Nucleus accumbens (tissue), 56 donors: ENCODE measurements at regions not wholly inside any gene's neighbourhood (a gene's known extent, or its start where the extent isn't known, plus 50 kb on each side); places are given as distances from the start of the nearest gene placed in this dataset.

Experiments
- DNase-seq, 56 donors: peaks; one replicate each; lab custom pipeline; 2025; lab: John Stamatoyannopoulos, UW

DNA sequence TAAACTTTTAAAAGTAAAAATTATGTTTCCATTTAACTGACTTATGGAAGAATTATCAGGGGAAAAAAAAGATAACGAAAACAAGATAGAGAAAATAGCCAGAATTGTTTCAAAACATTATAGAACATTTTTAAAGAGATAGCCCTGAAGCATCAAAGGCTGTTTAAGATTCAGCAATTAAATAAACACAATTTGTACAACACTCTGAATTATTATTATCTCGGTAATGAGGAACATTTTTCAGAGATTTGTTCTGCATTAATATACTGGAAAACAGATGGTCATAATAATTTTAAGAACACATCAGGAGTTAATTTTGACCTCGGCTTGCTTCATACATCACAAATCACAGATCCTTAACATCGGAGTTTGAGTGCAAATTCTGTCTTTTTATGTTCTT is 643.8 kb downstream of the SORCS1 start:
- DNase-seq = no peak

DNA sequence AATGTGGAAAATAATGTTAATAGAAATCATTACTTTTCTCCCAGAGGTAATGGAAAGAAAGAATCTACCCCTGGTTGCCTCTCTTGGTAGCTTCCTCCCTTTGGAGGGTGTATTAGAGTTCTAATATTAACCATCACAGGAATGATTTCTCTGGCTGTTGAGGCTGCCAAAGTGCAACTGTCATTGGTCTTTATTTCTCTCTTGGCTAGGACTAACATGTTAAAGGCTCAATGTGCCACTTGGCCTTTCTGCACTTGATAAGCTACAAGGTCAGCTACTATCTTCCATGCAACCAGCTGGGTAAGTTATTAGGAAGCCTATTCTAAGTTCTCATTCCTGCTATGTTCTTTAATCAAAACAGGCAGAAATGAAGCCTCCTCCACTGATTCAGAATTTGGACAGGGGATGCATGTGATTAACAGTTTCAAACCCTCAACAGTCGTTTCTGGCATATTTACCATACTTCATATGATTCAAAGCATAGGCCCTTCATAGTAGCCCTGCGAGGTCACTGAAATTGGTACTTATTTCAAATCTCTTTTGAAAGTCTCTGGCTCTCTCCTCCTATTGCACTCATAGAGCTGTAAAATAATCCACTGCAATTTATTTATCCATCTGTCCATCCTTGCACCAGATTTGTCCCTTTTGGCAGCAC is 645.0 kb downstream of the SORCS1 start:
- DNase-seq = no peak

DNA sequence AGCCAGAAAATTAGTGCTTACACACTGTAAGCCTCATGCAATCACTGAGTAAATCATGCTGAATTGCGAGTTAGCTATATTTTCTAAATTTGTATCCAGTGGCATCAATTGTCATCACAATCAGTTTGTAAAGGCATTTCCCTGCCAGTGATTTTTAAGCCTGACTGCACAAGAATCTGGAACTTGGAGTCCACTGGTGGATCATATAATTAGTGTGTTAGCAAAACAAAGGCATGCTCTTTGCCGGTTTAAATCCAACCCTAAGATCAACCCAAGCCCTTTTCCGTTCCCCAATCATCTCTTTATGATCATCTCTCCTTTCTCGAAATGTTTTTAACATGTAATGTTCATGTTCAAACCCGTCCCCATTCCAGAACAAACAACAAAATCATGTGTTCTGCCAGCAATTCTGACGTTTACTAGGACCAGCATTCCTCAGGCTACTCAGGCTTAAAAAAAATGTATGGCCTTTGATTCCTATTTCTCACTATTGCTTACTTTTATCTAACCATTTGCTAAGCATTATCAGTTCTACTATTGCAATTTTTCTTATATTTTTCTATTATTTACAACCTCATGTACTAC is 649.2 kb downstream of the SORCS1 start:
- no peak for DNase-seq

DNA sequence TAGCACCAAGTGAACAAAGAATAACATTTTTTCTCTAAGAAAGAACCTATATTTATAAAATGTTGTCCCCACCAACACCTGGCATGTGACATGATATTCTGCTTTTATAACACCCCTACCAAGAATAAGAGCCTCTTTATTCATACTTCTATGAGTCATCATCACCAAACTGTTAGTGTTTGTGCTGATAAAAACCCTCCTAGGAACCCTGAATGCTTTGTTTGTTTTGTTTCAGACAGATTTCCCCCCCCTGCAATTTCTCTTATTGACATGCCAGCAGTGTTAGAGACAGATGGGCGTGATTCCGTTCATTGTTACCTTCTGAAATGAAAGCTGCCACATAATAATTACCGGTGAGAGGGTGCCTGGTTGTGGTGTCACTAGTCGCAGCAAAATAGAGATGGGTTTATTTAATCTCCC is 651.1 kb downstream of the SORCS1 start:
- DNase-seq = peak in 17 of 56 donors; percentile 2 to 57 (median 26)

DNA sequence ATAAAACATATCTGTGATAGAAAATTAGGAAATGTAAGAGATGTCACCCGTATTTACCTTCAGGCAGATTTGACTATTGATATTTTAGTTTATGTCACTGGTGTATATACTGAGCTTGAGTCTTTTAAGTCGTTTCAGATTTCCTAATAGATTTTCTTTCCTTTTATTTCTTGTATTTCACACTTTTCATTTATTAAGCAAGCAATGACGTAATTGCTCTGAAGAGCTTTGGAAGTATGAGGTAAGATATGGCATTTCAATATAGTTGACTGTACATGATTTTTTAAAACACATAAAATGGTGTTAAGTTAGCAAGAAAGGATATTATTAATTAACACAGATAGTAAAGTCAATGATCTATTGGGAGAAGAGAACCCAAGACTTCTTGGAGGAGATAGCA is 652.6 kb downstream of the SORCS1 start:
- DNase-seq = no peak

DNA sequence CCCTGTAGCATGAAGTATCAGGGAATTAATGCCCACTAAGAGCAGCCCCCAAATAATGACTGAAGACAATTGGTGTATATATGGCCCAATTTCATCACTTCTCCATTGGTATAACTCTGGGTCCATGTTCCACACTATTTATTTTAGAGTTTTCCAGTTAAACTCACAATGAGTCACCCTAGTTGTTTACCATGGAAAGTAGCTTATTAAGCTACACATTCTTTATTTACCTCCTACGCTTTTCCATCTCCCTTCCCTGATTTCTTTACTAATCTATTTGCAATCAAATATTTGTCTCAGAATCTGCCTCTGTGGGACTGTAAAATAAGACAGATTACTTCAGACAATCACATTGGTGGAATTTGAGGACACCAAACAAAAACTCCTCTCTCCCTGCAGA is 655.6 kb downstream of the SORCS1 start:
- DNase-seq = no peak

DNA sequence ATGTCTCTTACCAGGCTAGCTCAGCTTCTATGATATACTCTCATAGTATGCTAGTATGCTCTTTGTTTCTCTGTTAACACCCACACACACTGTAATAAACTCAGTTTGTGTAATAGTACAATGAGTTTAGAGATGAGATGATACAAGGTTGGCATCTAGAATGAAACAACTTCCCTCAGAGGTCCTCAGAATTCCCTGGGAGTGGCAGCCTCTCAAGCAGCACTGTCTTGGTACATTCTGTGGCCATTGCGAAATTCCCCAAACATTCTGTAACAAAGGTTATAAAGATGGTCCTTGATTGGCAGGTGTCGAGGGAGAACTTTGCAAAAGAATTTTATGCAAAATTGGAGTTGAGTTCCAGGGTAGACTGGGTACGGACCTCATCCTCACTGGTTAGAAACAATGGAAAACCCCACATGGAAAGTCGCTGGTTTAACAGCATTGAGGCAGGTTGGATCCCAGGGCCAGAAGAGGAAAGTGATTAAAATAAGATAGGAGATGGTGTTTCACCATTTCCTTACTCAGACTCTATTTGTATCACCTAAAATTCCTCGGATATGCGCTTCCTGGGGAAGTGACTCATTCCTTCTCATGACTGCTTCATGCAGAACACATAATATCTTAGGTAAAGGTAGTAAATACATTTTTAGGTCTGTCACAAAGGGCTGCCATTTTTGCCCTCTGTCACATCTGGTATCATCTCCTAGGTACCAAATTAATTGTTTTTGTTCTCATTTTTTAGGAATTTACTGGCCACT is 657.8 kb downstream of the SORCS1 start:
- no peak for DNase-seq

DNA sequence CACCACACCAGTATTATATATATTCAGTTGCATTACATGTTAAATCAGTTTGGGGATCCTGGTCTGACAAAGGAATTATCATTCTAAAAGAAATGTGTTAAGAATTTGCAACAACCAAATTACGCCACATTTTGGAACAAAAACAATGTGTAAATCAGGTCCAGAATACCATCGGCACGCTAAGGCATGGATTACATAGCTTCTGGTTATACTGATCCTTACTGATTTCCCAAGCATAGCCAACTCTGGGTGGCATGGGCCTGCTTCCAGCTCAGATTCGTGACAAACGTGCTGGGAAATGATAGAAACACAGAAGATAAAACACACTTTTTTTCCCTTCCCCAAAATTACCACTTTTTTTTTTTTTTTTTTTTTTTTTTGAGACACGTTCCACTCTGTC is 660.0 kb downstream of the SORCS1 start:
- DNase-seq = no peak

DNA sequence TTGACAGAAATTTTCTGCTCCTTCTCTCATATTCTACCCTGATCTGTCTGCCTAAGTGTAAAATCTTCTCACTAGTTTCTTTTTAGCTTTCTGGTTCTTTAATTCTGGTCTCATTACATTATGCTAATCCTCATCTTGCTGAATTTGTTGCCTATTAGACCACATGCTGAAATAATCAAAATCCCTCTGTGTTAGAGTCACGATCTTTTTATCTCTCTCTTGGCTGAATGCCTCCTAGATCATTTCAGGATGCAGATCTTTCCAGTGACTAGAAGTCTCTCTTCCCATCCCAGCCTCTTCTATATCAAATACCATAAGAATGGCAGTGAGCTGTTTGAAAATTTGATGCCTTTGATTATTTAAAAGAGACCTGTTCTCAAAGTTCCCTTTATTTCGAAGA is 661.9 kb downstream of the SORCS1 start:
- DNase-seq = no peak

DNA sequence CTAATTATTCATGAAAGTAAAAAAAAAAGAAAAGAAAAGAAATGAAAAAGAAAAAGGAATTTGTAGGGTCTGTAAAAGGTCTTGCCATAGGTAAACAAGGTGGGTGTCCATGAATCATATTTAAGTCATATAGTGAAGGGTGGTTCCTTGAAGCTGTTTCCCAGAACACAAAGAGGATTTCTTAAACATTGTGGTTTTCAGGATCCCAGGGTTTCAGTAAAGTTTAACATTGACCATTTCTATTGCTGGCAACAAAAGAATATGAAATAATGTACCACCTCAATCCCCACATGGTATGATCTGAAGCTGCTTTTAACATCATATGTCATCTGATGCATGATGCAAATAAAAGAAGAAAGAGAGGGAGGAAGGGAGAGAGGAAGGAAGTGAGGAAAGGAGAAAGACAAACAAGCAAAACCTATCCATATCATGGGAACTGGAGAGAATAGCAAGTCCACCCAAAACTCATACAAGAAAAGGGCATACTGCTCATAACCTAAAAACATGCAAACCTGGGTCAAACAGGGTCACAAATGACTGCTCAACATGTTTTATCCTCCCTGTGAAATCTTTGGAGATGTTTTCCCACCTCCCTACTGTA is 663.5 kb downstream of the SORCS1 start:
- DNase-seq = no peak

DNA sequence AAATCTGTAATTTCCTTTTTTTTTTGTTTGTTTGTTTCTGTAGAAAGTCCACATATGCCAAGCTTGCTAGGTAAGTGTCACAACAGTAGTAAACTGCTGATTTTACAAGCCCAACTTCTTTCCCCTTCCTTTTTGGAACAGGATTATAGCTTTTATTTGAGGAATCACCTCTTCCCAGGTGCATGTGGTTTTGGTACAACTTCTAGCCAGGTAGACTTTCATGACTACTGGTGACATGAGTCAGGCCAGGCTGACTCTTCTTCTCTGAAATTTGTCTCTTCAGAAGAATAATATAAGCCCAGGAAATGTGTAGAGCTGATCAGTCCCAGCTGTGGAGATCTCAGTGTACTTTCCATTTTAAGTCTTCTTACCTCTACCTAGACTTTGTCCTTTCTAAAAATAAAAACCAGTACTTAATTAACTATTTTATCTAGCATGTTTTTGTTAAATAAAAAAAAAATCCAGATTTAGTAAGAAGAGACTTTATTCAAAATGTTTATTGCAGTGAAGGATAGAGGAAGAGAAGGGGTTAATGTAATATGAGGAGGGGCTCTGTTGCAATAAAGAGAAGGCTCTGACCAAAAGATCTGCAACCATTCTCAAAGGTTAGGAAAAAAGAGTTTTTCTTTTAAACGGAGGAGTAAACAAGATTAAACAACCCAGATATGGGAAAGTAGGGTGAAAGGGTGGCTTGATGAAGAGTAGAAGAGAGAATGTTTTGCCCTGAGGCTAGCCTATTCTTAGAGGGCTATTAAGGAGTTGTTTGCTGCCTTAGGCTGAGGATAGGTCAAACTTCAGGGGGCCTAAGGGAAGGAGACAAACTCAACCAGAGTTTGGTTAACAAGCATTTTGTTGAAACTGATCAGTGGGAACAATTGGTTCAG is 664.2 kb downstream of the SORCS1 start:
- no peak for DNase-seq

DNA sequence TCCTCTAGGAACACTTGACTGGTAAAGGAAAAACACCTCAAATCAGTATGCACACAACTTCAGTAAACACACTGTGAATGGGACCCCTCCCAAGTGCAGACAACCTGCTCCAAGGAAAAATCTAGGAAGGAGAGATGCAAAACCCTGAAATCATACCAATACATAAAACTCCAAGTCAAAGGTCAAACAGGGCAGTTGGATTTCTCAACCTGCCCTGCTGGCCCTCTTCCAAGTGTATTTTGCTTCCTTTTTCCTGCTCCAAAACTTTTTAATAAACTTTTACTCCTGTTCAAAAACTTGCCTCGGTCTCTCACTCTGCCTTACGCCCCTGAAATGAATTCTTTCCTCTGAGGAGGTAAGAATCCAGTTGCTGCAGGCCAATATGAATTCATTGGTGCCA is 665.1 kb downstream of the SORCS1 start:
- no peak for DNase-seq

DNA sequence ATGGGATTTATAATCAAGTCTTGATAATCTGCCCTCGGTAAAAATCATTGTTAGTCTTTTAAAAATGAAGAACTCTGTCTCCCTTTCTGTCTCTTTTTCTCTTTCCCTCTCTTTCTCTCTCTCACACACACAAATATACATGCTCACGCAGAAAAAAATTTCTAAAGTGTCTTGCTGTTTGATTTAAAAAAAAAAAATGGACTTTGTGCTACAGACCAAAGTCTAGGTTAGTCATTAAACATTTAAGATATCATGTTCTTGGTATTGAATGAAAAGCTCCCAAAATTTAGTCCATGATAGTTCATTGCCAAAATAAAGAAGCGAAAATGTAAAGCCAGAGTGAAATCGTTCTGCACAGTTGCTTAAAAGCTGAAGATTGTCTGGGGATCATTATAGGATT is 665.8 kb downstream of the SORCS1 start:
- no peak for DNase-seq

DNA sequence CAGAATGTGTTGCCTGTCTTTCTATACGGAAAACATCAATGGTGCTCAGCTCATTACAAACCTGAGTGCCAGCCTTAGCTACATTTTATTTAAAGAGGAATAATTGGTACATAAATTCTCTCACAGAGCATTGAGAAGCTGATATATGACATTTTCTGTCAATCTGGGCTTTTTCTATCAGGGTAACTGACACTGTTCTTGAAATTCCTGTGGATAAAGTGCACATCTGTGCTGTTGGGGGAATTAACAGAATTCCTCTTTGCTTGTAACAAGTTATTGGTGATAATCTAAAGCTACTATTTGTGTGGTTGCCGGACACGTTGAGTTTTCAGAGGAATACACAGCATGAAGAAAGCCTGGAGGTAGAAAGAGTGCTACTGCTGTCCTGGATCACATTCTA is 668.6 kb downstream of the SORCS1 start:
- no peak for DNase-seq

DNA sequence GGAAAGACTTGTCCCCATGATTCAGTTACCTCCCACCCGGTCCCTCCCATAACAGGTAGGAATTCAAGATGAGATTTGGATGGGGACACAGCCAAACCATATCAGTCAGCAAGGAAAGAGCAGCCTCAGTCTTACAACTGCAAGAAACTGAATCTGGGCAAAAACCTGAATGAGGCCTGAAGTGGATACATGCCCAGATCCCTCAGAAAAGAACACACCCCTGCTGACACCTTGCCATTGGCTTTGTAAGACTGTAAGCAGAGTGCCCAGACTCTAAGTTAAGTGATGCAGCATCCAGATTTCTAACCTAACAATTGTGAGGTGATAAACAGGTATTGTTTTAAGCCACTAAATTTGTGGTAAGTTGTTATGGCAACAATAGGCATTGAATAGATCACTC is 670.8 kb downstream of the SORCS1 start:
- DNase-seq = peak in 3 of 56 donors; percentile 3 to 8 (median 3)

DNA sequence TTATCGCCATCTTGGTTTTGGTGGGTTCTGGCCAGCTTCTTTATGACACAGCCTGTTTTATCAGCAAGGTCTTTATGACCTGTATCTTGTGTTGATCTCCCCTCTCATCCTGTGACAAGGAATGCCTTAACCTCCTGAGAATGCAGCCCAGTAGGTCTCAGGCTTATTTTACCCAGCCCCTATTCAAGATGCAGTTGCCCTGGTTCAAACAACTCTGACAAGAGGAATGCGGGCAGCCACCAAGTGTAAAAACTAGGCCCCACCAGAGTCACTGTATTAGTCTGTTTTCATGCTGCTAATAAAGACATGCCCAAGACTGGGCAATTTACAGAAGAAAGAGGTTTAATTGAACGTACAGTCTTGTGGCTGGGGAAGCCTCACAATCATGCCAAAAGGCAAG is 671.3 kb downstream of the SORCS1 start:
- no peak for DNase-seq

DNA sequence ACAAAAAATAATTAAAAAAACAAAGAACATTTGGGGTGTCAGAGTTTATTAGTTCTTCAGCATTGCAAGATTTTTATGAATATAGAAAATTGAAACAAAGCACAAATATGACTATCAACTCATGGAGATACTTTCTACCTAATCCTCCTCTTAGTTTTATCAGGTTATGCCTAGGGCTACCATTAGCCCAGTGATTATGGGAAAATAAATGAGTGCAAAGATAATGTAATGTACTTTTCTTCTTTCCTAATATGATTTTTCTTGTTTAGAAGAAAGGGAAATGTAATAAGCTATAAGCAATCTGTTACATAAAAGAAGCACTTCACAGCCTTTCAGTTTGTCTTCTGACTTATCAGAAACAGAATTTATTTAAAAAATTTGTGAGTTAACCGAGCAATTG is 676.8 kb downstream of the SORCS1 start:
- no peak for DNase-seq

DNA sequence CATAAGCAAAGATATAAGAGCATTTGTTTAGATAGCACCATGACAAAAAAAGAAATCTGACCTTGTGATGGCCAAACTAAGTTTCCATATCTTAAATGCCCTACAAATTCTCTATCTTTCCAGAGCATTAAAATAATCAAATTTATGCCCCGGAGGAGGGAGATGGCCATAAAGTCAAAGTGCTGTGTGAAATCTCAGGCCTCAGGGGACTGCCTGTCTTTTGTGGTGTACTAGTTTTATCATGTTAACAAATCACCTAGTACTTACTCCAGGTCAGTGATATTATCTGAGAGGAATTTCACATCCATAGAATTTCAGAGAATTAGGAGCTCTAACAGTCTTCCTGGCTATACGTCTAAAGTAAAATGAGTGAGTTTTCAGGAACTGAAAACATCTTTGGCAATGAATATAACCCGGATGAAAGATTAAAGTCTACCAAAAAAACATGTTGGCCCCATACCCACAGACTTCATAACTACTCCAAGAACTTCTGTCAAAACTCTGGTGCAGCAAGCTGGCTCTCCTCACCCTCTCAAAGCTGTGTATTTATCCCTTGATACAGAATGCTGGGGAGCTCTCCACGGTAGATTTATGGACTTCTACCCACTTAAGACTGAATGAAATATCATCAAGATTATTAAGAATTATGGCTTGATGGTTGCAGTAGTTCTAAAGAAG is 682.8 kb downstream of the SORCS1 start:
- DNase-seq = no peak

DNA sequence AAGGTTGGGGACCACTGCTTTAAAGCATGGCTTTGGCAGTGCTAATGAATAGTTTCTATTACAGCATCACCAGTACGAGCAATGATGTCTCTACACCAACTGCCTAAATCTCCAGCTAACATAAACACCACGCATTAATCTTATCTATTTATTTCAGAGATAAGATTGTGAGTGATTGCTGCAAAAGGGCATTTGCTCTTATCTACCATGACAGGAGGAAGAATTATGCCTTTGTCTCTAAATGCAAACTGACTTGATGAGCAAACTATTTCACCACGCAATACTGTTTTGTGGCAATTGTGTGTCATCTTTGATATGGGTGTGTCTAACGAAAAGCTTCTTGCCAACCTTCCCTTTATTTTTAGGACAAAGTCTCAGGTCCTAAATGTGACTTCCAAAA is 684.9 kb downstream of the SORCS1 start:
- DNase-seq = no peak

DNA sequence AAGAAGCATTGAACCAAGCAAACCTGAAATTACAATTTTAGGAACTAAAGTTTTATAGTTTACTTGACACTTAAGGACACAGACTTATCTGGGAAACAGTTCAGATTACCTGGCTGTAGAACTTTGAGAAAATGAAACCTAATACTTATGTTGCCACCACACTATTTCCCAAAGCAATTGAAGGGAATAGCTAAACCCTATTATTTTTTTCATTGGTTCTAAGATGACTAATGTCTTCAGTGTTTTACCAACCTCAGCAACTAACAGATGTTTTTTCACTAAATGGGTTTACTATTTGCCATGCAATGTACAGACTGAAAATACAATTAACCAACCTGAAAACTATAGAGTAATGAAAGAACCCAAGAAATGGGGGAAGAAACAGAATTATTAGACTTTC is 689.6 kb downstream of the SORCS1 start:
- DNase-seq = no peak
